Uterus (tissue), 3 donors: ENCODE measurements at regions not wholly inside any gene's neighbourhood (a gene's known extent, or its start where the extent isn't known, plus 50 kb on each side); places are given as distances from the start of the nearest gene placed in this dataset.

Source experiments
- DNase-seq, 2 donors: peaks; one replicate each; pipeline ENCODE4 v3.0.0-alpha.2; 2019 to 2020
- H3K27ac ChIP-seq, 2 donors: fragments of 200-600 bp; sonication (generic); 1 replicate in 1 of 2; 2 replicates in 1 of 2; pipeline ENCODE4 v1.5.1; 2016 to 2018
- H3K27me3 ChIP-seq, 2 donors: fragments of 200-600 bp; sonication (generic); one replicate each; pipeline ENCODE4 v1.5.1; 2018 to 2019; ENCODE audit warnings: control low read depth in 1 of 2
- H3K36me3 ChIP-seq, 2 donors: fragments of 200-600 bp; sonication (generic); one replicate each; pipeline ENCODE4 v1.5.1; 2019; ENCODE audit warnings: control low read depth in 1 of 2
- H3K4me1 ChIP-seq, 2 donors: fragments of 200-600 bp; sonication (generic); one replicate each; pipeline ENCODE4 v1.5.1; 2018 to 2019; ENCODE audit warnings: control low read depth in 1 of 2
- H3K4me3 ChIP-seq, 2 donors: fragments of 200-600 bp; sonication (generic); 1 replicate in 1 of 2; 2 replicates in 1 of 2; pipeline ENCODE4 v1.5.1; 2018 to 2019; ENCODE audit warnings: mild to moderate bottlenecking in 1 of 2
- H3K9me3 ChIP-seq, 2 donors: fragments of 200-600 bp; sonication (generic); one replicate each; pipeline ENCODE4 v1.5.1; 2019; ENCODE audit warnings: control low read depth in 1 of 2
- POLR2A ChIP-seq, 2 donors: fragments of 450-650 bp; IDR thresholded peaks; one replicate each; pipeline ENCODE4 v1.6.1; 2016; ENCODE audit warnings: antibody characterized with exemption in 2 of 2, mild to moderate bottlenecking in 1 of 2, moderate library complexity in 1 of 2
- intact Hi-C: fragments of 100-400 bp; cut with DNase I; formaldehyde crosslinking; loops from one replicate; pipeline ENCODE4 v1.15.1; 2023; ENCODE audit warnings: low total_unique reads
- TF ChIP-seq, protein P1 (sequence below), 4 experiments: fragments of 200-600 bp in 2 of 4; fragments of 450-650 bp in 2 of 4; sonication (generic) in 2 of 4; IDR thresholded peaks; one replicate each; pipeline ENCODE4 v1.5.1; 2016 to 2019; ENCODE audit warnings: antibody characterized with exemption in 4 of 4, mild to moderate bottlenecking in 2 of 4, moderate library complexity in 1 of 4
- donor health status: DM: yes; HTN: yes; CAD: no.

DNA sequence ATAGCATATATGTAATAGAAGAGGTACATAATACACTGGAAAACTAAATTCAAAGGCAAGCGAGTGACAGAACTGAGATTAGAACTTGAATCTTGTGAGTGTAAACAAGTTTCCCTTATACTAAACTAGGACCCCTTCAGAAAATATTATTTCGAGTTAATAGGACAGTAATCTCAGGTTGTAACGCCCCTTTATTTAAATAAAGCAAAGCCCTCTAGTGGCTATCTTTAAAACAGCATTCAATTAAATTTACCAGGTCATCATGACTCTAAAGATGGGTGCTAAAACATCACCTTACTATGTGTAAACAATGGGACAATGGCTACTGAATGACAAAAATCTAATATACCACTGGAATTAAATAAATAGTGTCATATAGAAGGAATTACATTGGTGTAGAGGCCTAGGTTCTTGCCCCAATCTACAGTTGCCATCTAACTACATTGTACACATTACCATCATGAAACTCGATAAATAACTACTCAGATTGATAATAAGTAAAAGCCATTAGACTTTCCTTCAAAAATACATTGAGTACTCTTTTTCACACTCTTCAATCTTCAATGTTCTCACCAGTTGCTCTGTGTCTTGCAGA lies 255.4 kb upstream of the IRAK1BP1 start:
- no peaks in the 10 kb centered on the region for H3K9me3 ChIP-seq
- intact Hi-C loops: no loop called here
- no peaks in the 10 kb centered on the region for H3K36me3 ChIP-seq
- no peaks in the 10 kb centered on the region for H3K4me1 ChIP-seq
- H3K27me3 ChIP-seq: no peaks in the 10 kb centered on the region
- no peak overlapping the region for H3K27ac ChIP-seq
- DNase-seq: no peak
- no peak overlapping the region for H3K4me3 ChIP-seq
- TF ChIP-seq, protein P1, sequence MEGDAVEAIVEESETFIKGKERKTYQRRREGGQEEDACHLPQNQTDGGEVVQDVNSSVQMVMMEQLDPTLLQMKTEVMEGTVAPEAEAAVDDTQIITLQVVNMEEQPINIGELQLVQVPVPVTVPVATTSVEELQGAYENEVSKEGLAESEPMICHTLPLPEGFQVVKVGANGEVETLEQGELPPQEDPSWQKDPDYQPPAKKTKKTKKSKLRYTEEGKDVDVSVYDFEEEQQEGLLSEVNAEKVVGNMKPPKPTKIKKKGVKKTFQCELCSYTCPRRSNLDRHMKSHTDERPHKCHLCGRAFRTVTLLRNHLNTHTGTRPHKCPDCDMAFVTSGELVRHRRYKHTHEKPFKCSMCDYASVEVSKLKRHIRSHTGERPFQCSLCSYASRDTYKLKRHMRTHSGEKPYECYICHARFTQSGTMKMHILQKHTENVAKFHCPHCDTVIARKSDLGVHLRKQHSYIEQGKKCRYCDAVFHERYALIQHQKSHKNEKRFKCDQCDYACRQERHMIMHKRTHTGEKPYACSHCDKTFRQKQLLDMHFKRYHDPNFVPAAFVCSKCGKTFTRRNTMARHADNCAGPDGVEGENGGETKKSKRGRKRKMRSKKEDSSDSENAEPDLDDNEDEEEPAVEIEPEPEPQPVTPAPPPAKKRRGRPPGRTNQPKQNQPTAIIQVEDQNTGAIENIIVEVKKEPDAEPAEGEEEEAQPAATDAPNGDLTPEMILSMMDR (IDR thresholded peaks at IDR 0.05): peak in 1 of 4 experiments; percentile 9
- TF ChIP-seq POLR2A (IDR thresholded peaks at IDR 0.05): no peak

GRCh38 chr6:78614961-78615360 lies 252.4 kb upstream of the IRAK1BP1 start:
- Histone ChIP-seq H3K4me3 (no peak overlapping the region), H3K27ac (no peak overlapping the region), H3K27me3 (no peaks in the 10 kb centered on the region), H3K36me3 (no peaks in the 10 kb centered on the region), H3K9me3 (no peaks in the 10 kb centered on the region), H3K4me1 (no peaks in the 10 kb centered on the region)
- no peak for DNase-seq
- no peak for TF ChIP-seq POLR2A (IDR thresholded peaks at IDR 0.05)
- TF ChIP-seq, protein P1 (IDR thresholded peaks at IDR 0.05): no peak
- intact Hi-C loops: no loop called here

DNA sequence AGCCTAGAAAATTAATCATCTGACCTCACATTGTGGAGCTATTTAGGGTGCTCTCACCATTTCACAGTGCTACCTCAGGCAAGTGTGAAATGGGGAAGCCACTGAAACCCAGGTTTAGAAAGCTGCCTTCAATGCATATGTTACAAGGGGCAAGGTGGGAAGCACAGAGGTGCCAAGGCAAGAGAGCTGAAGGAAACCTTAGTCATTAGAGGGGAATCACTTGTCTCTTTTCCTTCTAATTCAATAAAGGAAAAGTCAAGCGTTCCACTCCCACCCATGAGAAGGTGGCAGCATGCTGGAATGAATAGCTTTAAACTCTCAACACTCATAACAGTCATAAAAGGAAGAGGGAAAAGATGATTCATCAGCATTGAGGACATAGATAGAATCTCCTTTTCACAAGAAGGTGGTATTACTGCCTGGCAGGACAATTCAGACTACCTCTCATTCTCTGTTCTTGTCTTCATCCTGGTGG lies 251.9 kb upstream of the IRAK1BP1 start:
- intact Hi-C loops: no loop called here

DNA sequence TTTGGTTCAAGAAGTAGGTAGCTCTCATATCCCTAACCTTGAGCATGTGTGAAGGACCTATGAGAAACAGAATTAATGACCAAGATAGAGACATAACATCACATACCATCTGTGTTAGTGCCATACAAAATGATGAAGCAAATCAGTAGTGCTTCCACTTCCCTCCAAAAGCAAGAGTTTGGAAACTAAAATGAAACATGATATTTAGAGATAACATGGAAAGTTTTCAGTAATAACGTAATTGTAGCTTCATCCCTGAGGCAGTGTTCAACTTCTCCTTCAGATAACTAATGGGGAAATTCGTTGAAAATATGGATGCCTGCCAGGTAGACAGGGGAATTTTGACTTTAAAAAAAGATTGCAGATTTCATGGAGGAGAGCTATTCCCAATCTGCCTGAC lies 248.4 kb upstream of the IRAK1BP1 start:
- TF ChIP-seq, protein P1 (IDR thresholded peaks at IDR 0.05): no peak
- no peak for TF ChIP-seq POLR2A (IDR thresholded peaks at IDR 0.05)
- intact Hi-C loops: no loop called here
- no peak for DNase-seq
- Histone ChIP-seq H3K36me3 (no peaks in the 10 kb centered on the region), H3K9me3 (no peaks in the 10 kb centered on the region), H3K4me1 (no peaks in the 10 kb centered on the region), H3K27me3 (no peaks in the 10 kb centered on the region), H3K4me3 (no peak overlapping the region), H3K27ac (no peak overlapping the region)

More for the DNA sequence above, 251.9 kb upstream of the IRAK1BP1 start:
- no peak overlapping the region for H3K4me3 ChIP-seq
- no peaks in the 10 kb centered on the region for H3K27me3 ChIP-seq
- no peak overlapping the region for H3K27ac ChIP-seq
- no peak for DNase-seq
- no peaks in the 10 kb centered on the region for H3K9me3 ChIP-seq
- no peak for TF ChIP-seq POLR2A (IDR thresholded peaks at IDR 0.05)
- TF ChIP-seq, protein P1 (IDR thresholded peaks at IDR 0.05): no peak
- H3K4me1 ChIP-seq: no peaks in the 10 kb centered on the region
- no peaks in the 10 kb centered on the region for H3K36me3 ChIP-seq

DNA sequence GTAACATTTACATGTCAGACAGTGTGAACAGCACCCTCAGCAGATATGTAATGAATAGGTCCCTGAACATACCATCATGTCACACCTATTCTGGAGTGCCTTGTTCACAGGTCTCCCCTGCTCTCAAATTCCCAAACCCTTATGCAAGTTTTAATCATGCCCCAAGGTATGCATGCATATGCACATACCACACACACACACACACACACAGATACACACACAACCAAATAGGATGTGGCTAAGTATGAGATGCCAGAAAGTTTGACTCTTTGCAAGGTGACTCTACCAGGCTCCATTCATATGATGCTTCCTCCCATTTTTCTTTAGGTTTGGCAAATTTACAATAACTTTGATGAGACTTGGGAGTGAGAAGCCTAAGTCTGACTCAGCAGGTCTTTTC lies 243.8 kb upstream of the IRAK1BP1 start:
- no peak for DNase-seq
- no peak overlapping the region for H3K27ac ChIP-seq
- no peak overlapping the region for H3K4me3 ChIP-seq
- H3K9me3 ChIP-seq: no peaks in the 10 kb centered on the region
- intact Hi-C loops: no loop called here
- H3K36me3 ChIP-seq: no peaks in the 10 kb centered on the region
- H3K27me3 ChIP-seq: no peaks in the 10 kb centered on the region
- TF ChIP-seq, protein P1 (IDR thresholded peaks at IDR 0.05): no peak
- TF ChIP-seq POLR2A (IDR thresholded peaks at IDR 0.05): no peak
- no peaks in the 10 kb centered on the region for H3K4me1 ChIP-seq
